ENCODE measurements at regions not wholly inside any gene's neighbourhood (a gene's known extent, or its start where the extent isn't known, plus 50 kb on each side); places are given as distances from the start of the nearest gene placed in this dataset.

GRCh38 chr2:20536619-20537422 is 89.9 kb downstream of the RHOB start:
- no peaks in the 10 kb centered on the region for H3K9me3 Mint-ChIP-seq
- H3K27me3 Mint-ChIP-seq (ENCODE audit: low read depth): peaks cover 19% of the 10 kb centered on the region
- H3K4me1 Mint-ChIP-seq: peaks cover 78% of the 10 kb centered on the region
- no peaks in the 10 kb centered on the region for H3K36me3 Mint-ChIP-seq (ENCODE audit: low read depth)
- peak overlapping the region in 2 of 3 experiments; percentile 53 to 54 for H3K27ac Mint-ChIP-seq
- peak overlapping the region in 1 of 3 experiments; percentile 3 for H3K4me3 Mint-ChIP-seq
- no peak for TF ChIP-seq CTCF (IDR thresholded peaks at IDR 0.05; ENCODE audit: unreplicated experiment in 3 of 3)

GRCh38 chr2:20537423-20538307 is 90.8 kb downstream of the RHOB start:
- peaks cover 19% of the 10 kb centered on the region for H3K27me3 Mint-ChIP-seq (ENCODE audit: low read depth)
- peak overlapping the region in 1 of 3 experiments; percentile 3 for H3K4me3 Mint-ChIP-seq
- peaks cover 79% of the 10 kb centered on the region for H3K4me1 Mint-ChIP-seq
- no peak for TF ChIP-seq CTCF (IDR thresholded peaks at IDR 0.05; ENCODE audit: unreplicated experiment in 3 of 3)
- no peaks in the 10 kb centered on the region for H3K36me3 Mint-ChIP-seq (ENCODE audit: low read depth)
- no peaks in the 10 kb centered on the region for H3K9me3 Mint-ChIP-seq
- peak overlapping the region; percentile 4 to 54 (median 53) for H3K27ac Mint-ChIP-seq

GRCh38 chr2:20538308-20539132 is 91.6 kb downstream of the RHOB start:
- H3K36me3 Mint-ChIP-seq (ENCODE audit: low read depth): no peaks in the 10 kb centered on the region
- H3K9me3 Mint-ChIP-seq: no peaks in the 10 kb centered on the region
- H3K27me3 Mint-ChIP-seq (ENCODE audit: low read depth): peaks cover 19% of the 10 kb centered on the region
- no peak overlapping the region for H3K4me3 Mint-ChIP-seq
- peaks cover 81% of the 10 kb centered on the region for H3K4me1 Mint-ChIP-seq
- peak overlapping the region; percentile 4 to 10 (median 8) for H3K27ac Mint-ChIP-seq
- TF ChIP-seq CTCF (IDR thresholded peaks at IDR 0.05; ENCODE audit: unreplicated experiment in 3 of 3): no peak

- Mint-ChIP-seq H3K4me1 (peaks cover 81% of the 10 kb centered on the region), H3K4me3 (no peak overlapping the region), H3K27ac (no peak overlapping the region), H3K36me3 (ENCODE audit: low read depth) (no peaks in the 10 kb centered on the region), H3K27me3 (ENCODE audit: low read depth) (peaks cover 19% of the 10 kb centered on the region), H3K9me3 (no peaks in the 10 kb centered on the region)
- TF ChIP-seq CTCF (IDR thresholded peaks at IDR 0.05; ENCODE audit: unreplicated experiment in 3 of 3): no peak
These were observed 92.4 kb downstream of the RHOB start for GRCh38 chr2:20539133-20539719.

- H3K27me3 Mint-ChIP-seq (ENCODE audit: low read depth): peaks cover 12% of the 10 kb centered on the region
- H3K4me1 Mint-ChIP-seq: peaks cover 82% of the 10 kb centered on the region
- H3K27ac Mint-ChIP-seq: peak overlapping the region in 1 of 3 experiments; percentile 64
- no peaks in the 10 kb centered on the region for H3K36me3 Mint-ChIP-seq (ENCODE audit: low read depth)
- TF ChIP-seq CTCF (IDR thresholded peaks at IDR 0.05; ENCODE audit: unreplicated experiment in 3 of 3): no peak
- no peak overlapping the region for H3K4me3 Mint-ChIP-seq
- H3K9me3 Mint-ChIP-seq: no peaks in the 10 kb centered on the region
These were observed 93.1 kb downstream of the RHOB start for GRCh38 chr2:20539776-20540586.

Measured in nephron (organoid).